ENCODE measurements at regions not wholly inside any gene's neighbourhood (a gene's known extent, or its start where the extent isn't known, plus 50 kb on each side); places are given as distances from the start of the nearest gene placed in this dataset.

DNA sequence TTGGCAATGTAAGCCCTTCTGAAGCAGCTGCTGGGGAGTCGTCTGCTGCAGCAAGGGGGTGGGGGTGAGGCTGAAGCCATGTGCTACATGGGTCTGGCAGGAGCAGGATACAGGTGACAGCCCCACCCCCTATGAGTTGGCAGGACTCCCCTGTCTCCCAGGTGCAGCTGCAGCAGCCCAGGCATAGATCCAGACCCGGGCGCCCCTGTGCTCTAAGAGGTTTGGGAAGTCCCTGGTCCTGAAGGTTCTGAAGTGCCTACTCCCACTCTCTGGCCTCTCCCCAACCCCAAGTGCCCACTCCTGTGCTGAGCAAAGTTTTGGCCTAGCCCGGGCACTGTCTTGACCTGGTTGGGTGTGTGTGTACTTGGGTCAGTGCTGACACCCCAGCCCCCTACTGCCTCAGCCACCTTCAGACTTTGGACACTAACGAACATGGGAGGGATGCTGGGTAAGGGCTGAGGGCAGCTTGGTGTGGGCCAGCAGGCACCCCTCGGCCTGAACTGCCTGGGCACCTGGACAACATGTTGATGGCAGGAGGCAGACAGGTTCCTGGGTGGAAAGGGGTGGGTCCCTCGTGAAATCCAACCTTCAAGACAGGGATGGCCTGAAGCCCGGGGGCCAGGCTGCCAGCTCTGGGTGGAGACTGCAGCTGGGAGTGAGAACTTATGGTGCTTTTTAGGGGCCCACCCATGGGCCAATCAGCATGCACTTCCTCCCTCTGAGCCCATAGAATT lies 54.1 kb upstream of the SLITRK6 start:
- no peaks in the 10 kb centered on the region for H3K36me3 ChIP-seq (ENCODE audit: insufficient read depth, low read length)
- H3K9me2 ChIP-seq (ENCODE audit: low read depth, low read length), result no peaks in the 10 kb centered on the region; the same call in 1 of the 2 replicates
- H4K20me1 ChIP-seq (ENCODE audit: insufficient read depth, low read length), result no peaks in the 10 kb centered on the region
- H3K27me3 ChIP-seq (ENCODE audit: insufficient read depth, low read length), result no peaks in the 10 kb centered on the region
- H3K79me2 ChIP-seq (ENCODE audit: insufficient read depth, low read length), result no peaks in the 10 kb centered on the region
- no peak overlapping the region for H3K9ac ChIP-seq (ENCODE audit: low read length)
- no peak overlapping the region for H3K27ac ChIP-seq (ENCODE audit: low read depth, low read length, poor library complexity, severe bottlenecking)
- H3F3A ChIP-seq (ENCODE audit: insufficient read depth, low read length), result no peaks in the 10 kb centered on the region
- H3K9me3 ChIP-seq (ENCODE audit: low read length), result peaks cover 5% of the 10 kb centered on the region; the same call in 1 of the 2 replicates
- H3K4me2 ChIP-seq (ENCODE audit: low read length), result no peak overlapping the region
- H3K4me3 ChIP-seq (ENCODE audit: low read depth, low read length, poor library complexity, severe bottlenecking), result no peak overlapping the region
- TF ChIP-seq, protein P1, sequence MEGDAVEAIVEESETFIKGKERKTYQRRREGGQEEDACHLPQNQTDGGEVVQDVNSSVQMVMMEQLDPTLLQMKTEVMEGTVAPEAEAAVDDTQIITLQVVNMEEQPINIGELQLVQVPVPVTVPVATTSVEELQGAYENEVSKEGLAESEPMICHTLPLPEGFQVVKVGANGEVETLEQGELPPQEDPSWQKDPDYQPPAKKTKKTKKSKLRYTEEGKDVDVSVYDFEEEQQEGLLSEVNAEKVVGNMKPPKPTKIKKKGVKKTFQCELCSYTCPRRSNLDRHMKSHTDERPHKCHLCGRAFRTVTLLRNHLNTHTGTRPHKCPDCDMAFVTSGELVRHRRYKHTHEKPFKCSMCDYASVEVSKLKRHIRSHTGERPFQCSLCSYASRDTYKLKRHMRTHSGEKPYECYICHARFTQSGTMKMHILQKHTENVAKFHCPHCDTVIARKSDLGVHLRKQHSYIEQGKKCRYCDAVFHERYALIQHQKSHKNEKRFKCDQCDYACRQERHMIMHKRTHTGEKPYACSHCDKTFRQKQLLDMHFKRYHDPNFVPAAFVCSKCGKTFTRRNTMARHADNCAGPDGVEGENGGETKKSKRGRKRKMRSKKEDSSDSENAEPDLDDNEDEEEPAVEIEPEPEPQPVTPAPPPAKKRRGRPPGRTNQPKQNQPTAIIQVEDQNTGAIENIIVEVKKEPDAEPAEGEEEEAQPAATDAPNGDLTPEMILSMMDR (IDR thresholded peaks at IDR 0.05; ENCODE audit: low read length), result no peak
- no peak for TF ChIP-seq EZH2 (IDR thresholded peaks at IDR 0.05; ENCODE audit: borderline replicate concordance, low read length)
- H3K4me1 ChIP-seq (ENCODE audit: insufficient read depth, low read length, severe bottlenecking), result no peaks in the 10 kb centered on the region
- no peak overlapping the region for H2AFZ ChIP-seq (ENCODE audit: low read length)
